HG02970 (cell line): ENCODE measurements at regions not wholly inside any gene's neighbourhood (a gene's known extent, or its start where the extent isn't known, plus 50 kb on each side); places are given as distances from the start of the nearest gene placed in this dataset.
"Not testable (repeated sequence)": the region's sequence is repeated elsewhere in the genome, so short reads cannot be mapped to it uniquely, and the experiment has no call there.

ENCODE experiments used
- ATAC-seq: cut with Tn5 transposase; IDR thresholded peaks from one replicate; pipeline ENCODE4 v1.9.1; 2021; ENCODE audit warnings: mild to moderate bottlenecking, moderate library complexity, moderate number of reproducible peaks; ENCODE audit not compliant: unreplicated experiment, low FRiP score

DNA sequence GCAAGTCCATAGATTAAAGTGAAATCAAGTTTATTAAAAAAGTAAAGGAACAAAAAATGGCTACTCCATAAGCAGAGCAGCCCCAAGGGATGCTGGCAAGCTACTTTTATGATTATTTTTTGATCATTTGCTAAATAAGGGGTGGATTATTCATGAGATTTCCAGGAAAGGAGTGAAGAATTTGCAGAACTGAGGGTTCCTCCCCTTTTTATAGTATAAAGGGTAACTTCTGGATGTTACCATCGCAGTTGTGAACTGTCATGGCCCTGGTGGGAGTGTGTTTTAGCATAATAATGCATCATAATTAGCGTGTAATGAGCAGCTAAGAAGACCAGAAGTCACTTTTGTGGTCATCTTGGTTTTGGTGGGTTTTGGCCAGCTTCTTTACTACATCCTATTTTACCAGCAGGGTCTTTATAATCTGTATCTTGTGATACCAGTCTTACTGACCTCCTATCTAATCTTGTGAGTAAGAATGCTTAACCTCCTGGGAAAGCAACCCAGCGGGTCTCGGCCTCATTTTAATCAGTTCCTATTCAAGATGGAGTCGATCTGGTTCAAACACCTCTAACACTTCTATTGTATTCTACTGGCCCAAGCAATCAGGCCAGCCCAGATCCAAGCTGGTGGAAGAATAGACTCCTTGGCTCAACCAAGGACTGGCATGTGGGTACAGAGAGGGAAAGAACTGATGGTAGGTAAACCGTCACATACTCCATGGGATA lies 87.9 kb upstream of the NPSR1 start:
- ATAC-seq = no peak

DNA sequence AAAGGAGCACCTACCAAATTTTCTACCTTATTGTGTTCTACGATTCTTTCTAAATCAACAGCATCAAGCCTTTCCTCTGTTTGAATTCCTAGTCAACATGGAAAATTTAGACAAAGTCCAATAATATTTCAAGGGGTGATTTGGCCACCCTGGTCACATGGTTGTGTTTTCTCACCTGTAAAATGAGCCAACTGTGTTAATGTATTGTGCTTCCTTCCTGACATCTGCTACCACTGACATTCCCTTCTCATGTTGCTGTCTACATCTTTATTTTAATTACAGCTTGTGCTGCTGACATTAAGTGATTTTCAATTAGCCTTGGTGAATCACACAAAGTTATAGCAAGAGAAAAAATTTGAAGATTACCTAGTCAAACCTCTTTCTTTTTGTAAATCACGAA lies 83.0 kb upstream of the NPSR1 start:
- ATAC-seq = no peak

DNA sequence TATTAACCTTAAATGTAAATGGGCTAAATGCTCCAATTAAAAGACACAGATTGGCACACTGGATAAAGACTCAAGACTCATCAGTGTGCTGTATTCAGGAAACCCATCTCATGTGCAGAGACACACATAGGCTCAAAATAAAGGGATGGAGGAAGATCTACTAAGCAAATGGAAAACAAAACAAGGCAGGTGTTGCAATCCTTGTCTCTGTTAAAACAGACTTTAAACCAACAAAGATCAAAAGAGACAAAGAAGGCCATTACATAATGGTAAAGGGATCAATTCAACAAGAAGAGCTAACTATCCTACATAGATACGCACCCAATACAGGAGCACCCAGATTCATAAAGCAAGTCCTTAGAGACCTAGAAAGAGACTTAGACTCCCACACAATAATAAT lies 80.1 kb upstream of the NPSR1 start:
- ATAC-seq = not testable (repeated sequence)

DNA sequence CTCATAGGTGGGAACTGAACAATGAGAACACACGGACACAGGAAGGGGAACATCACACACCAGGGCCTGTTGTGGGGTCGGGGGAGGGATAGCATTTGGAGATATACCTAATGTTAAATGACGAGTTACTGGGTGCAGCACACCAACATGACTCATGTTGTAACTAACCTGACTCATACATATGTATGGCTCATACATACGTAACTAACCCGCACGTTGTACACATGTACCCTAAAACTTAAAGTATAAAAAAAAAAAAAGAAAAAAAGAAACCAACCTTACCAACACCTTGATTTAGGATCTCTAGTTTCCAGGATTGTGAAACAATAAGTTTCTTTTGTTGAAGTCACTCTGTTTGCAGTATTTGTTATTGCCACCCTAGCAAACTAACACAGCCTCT lies 76.3 kb upstream of the NPSR1 start:
- not testable (repeated sequence) for ATAC-seq

DNA sequence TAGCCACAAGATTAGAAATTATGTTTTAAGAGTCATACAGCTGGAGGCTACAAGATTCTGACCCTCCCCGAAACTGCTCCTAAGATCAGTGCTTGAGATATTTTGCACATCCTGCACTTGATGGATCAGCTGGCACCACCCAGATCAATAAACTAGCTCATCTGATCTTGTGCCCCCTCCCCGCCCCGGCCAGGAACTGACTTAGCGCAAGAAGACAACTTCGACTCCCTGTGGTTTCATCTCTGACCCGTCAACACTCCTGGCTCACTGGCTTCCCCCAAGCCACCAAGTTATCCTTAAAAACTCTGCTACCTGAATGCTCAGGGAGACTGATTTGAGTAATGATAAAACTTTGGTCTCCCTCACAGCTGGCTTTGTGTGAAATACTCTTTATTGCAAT lies 73.5 kb upstream of the NPSR1 start:
- ATAC-seq = no peak

DNA sequence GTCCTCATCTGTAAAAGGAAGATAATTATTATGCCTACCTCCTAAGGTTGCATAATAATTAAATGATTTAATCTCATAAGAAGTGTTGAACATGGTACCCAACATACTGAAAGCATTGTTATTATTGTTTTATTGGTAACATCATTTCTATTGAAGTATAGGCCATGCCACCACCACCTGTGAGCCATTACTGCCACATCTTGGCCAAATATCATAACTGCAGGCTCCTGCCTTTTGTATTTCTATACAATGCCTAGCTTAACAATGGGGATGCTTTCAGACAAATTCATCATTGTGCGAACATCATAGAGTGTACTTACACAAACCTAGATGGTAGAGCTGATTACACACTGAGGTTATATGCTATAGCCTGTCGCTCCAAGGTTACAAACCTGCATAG lies 61.1 kb upstream of the NPSR1 start:
- no peak for ATAC-seq

DNA sequence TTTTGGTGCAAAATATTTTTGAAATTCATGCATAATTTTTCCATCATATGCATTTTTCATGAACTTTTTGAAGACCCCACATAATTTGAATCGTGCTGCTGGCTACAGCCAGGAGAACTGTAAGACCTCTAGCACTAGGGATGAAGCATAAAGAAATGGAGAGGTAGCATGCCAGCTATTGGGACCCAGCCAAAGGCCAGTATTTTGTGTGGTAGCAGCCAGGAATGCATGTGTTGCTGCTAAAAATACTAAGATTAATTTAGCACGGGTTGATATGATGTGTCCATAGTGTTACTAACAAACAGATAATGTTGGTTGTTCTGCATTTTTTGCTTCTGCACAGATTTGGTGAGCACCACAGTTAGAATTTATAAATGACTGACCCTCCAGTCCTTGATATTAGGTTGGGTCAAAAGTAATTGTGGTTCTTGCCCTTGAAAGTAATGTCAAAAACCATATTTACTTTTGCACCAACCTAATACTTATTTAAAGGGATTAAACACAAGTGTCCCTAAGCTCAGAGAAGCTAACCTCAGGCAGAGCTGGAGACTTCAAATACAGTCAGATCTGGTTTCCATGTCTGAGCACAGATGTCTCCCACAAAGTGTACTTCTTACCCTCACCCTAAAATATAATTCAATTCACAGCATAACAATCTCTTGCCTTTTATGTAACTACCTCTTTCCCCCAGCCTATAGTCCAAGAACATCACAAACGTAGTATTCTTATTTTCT lies 54.1 kb upstream of the NPSR1 start:
- no peak for ATAC-seq
